ENCODE measurements at regions not wholly inside any gene's neighbourhood (a gene's known extent, or its start where the extent isn't known, plus 50 kb on each side); places are given as distances from the start of the nearest gene placed in this dataset.

DNA sequence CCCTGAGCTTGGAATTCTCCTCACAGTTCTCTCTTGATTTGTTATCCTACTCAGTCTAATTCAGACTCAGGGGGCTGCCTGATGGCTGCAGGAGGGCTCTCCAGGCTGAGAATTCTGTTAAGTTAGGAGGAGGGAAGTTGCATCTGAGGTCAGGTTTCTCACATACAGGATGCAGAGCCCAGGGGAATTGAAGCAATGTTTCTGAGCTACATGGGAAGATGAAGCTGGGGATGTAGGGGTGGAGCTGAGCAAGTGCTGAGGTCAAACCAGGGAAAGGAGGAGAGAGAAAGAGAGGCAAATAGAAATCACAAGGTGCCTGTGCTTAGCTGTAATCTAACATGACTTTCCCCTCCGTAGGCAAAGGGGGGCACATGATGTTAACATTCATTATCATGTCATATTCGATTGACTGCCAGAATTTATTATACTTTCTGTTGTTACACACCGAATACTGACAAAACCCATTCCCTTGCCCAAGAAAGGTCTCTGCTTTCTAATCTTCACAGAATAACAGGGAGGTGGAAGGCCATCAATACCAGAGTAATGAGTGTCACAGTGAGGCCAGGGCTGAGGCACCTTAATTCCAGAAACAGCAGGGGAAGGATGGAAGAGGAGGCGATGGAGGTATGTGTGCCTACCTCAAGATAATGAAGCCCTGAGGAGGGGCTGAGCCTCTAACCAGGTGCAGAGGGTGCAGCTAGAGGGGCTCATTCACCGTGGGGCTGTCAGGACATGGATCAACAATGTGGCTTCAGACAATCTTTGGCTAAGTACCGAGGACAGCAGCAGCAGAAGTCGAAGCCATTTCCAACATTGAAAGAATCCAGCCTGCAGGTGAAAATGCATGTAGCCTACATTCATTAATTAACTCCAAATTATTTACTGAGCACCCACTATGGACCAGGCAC lies 205.4 kb upstream of the SNX19 start:
- DNase-seq (ENCODE audit: low read depth): no peak

DNA sequence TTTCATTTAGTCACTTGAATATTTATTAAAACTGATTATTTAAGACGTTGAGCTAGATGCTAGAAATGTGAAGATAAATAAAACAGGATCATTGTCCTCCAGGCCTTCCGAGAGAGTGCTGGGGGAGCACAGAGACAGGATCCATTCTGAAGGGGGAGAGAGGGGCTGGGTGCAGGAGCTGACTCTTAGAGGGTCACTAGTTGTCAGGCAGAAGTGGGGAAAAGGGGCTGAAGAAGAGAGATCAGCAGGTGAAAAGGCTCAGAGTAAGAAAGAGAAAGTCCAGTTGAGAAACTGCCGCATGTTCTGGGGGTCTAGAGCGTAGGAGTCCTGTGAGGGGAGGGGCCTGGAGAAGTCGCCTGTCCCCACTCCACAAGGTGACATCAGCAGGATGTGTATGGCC lies 206.2 kb upstream of the SNX19 start:
- DNase-seq (ENCODE audit: low read depth): no peak

GRCh38 chr11:131129474-131129873 lies 213.2 kb upstream of the SNX19 start:
- no peak for DNase-seq (ENCODE audit: low read depth)

DNA sequence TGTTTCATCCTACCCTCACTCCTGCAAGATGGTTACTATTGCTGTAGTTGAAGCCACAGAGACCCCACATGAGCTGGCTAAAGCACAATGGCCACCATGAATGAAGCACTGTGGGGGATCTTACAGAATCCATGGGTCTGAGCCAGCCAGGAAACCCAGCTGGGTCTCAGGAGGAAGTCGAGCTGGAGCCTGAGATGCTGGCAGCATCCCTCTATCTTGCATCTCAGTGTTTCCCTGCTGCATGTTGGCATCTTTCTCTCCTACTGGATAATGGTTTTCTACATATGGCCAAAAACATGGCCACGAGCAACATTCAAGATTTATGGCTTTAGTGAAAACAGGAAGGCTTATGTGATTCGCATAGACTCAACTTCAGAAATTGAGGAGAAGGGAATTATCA lies 219.3 kb upstream of the SNX19 start:
- no peak for DNase-seq (ENCODE audit: low read depth)

DNA sequence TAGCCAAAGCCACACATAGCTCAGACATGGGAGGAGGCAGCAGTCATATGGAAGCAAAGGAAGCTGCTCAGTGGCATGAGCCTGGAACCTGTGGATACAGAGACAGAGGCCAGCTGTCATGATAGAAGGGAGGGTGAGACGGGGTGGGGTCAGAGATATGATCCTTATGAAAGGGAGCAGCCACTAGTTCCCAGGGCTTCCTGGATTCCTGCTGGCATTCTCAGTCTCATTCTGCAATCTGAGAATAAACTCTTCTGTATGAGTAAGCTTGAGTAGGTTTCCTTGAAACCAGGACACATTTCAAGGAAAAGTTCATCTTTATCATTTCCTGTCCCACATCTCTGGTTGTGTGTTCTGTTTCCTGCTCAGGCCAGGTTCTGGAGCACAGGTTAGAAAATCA lies 220.2 kb upstream of the SNX19 start:
- DNase-seq (ENCODE audit: low read depth): peak; percentile 55

DNA sequence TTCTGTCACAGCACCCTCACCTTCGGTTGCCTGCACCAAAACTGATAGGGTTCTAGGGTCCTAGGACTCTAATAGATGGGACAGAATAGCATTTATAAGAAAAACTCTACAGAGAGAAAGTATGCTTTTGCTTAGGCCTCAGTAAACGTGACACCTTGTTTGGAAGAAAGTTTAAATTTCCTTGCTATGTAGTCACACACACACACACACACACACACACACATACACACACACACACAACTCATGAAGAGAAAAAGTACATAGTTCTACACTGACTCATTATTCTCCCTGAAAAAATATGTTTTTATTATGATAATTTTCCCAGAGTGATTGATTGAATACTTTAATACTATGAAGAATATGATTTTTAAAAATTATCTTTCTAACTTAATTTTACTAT lies 220.8 kb upstream of the SNX19 start:
- DNase-seq (ENCODE audit: low read depth): peak; percentile 14

GRCh38 chr11:131138731-131139130 lies 222.5 kb upstream of the SNX19 start:
- DNase-seq (ENCODE audit: low read depth): no peak

GRCh38 chr11:131145791-131146190 lies 224.6 kb upstream of the NTM start:
- DNase-seq (ENCODE audit: low read depth): no peak

- DNase-seq (ENCODE audit: low read depth): peak; percentile 37
These were observed 223.5 kb upstream of the NTM start for GRCh38 chr11:131146827-131147490.

GRCh38 chr11:131154351-131154750 lies 216.1 kb upstream of the NTM start:
- DNase-seq (ENCODE audit: low read depth): no peak

DNA sequence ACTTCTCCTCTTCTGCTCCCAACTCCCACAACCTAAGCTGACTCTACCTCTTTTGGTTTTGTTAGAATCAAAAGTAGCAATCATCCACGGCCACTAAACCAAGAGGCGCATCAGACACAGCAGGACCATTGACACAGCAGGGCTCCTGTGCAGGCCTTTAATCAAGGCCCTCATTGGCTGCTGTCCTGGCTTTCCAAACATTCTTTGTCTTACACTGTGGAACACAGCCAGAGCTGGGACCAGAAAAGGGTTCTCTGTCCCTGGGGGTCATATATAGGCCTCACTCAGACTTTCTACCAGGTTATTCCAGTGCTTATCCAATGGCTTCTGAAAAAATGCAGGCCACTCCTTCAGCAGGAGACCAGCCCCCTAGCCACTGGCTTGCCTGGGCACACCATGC lies 212.7 kb upstream of the NTM start:
- DNase-seq (ENCODE audit: low read depth): no peak

DNA sequence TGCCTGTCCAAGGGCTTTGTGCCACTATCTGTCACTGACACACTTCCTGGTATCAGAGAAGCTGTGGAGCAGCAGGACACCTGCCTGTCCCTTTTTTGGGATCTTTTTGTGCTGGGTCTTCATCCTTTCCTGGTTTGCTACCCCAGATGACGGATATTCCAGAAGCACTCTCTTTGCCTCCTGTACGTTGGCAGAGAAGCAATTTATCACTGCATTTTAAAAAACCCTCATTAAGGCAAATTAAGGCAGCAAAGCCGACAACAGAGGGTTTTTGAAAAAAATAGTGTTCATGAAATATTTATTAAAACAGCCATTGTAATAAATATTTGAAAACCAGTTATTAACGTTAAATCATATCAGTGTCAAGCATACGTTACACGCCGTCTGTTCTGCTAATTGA lies 209.6 kb upstream of the NTM start:
- DNase-seq (ENCODE audit: low read depth): no peak

DNA sequence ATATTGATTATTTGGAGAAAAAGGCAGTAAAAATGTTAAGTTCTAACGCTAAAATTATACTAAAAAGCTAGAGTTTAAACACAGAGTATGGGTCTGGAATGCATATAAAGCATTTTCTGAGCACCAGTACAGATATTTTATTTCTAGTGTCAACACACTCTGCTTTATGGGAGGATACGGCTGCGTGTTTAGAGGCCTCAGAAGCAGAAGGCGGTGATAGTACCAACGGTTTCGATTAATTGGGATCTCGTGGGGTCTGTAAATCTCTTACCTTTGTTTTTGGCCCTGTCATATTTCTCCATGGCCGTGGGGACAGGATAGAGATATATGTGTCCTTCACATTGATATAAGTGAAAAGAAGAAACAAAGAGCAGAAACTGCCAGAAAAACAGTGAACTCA lies 206.8 kb upstream of the NTM start:
- DNase-seq (ENCODE audit: low read depth): no peak

- DNase-seq (ENCODE audit: low read depth): no peak
These were observed 205.4 kb upstream of the NTM start for GRCh38 chr11:131165036-131165435.

- no peak for DNase-seq (ENCODE audit: low read depth)
These were observed 201.3 kb upstream of the NTM start for GRCh38 chr11:131168839-131169713.

DNA sequence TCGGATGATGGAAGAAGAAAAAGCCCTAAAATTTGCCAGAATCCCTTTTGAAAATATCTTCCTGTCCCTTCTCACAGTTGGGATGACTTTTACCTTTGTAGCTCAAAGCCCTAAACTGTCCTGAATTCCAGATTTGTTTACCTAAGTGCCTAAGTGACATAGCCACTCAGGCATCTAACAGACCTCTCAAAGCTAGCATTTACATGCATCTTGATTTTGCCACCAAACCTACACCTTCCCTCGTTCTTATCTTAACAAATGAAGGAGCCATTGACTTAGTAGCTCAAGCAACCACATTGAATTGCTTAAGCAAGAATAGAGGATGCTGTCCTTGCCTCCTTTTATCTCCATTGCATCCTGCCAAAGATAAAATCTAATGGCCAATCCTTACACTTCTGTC lies 198.4 kb upstream of the NTM start:
- no peak for DNase-seq (ENCODE audit: low read depth)

DNA sequence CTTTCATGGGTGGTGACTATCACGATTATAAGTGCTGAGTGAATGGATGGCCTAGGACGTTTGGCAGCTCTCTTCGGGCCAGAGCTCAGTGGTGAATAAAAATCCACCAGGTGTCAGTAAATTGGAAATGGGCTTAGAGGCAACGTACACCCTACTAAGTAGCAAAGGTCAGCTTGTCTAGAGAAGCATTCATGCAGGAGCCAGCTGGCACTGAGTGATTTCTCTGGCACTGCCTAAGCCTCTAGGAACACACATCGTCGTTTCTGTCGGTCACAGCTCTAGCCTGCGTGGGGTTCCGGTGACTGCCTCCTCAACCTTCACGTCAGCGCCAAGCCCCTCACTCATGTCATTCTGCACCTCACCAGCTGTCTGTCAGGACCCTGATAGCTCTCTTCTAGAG lies 192.4 kb upstream of the NTM start:
- no peak for DNase-seq (ENCODE audit: low read depth)

- DNase-seq (ENCODE audit: low read depth): no peak
These were observed 191.8 kb upstream of the NTM start for GRCh38 chr11:131178596-131178995.

DNA sequence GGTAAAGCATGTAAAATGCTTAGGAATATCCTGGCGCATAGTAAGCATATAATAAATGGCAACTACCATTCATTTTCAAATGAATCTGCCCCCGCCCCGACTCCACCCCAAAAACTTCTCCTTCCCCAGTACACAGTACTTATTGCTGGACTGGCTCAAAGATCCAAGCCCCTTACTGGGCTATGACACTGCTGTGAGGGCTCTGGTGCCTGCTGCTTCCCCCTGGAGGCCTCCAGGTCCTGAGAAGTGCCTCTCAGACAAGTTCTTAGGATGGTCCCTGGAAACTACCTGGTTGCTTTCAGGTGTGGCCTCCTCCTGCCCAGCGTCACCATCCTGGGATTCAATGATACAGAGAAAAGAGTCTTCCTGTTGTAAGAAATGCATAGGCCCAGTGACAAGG lies 190.6 kb upstream of the NTM start:
- DNase-seq (ENCODE audit: low read depth): no peak

DNA sequence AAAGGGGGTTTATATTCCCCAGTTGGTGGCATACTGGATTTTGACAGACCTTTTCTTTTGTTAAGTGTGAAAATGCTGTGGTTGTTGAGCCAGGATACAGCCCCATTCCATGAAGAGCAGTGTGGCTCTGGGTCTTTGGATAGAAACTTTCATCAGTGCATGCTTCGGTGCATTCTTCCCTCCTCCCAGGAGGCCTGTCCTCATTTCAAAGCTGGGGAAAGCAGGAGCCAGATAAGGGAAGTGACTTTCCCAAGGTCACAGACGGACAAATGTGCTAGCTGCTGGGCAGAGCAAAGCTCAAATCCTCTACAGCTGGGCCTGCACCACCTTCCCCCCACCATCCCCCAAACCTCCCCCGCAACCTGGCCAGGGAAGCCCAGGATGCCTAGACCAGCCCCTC lies 184.5 kb upstream of the NTM start:
- no peak for DNase-seq (ENCODE audit: low read depth)

DNA sequence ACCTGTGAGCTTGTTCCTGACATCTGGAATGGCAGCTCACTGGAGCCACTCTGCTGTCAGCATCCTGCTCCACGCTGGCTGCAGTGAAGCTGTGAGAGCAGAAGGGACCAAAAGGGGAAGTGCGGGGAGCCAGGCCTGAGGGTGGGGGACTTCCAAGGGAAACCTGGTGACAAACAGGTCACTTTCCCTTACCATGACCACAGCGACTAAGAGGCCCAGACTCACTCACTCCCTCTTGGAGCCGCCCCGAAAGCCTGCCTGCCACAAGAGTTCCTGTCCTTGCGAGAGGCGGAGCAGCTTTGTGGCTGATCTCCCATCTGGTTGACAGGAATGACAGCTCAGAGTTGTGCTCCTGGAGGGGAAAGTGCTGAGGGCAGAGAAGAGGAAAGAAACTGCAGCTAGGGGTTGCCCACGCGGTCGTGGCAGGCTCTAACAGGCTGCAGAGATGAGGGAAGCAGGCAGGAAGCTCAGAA lies 183.8 kb upstream of the NTM start:
- no peak for DNase-seq (ENCODE audit: low read depth)

- DNase-seq (ENCODE audit: low read depth): no peak
These were observed 180.0 kb upstream of the NTM start for GRCh38 chr11:131190446-131190845.

GRCh38 chr11:131191606-131192005 lies 178.8 kb upstream of the NTM start:
- DNase-seq (ENCODE audit: low read depth): no peak

All from ELR (cell line).